ENCODE measurements at regions not wholly inside any gene's neighbourhood (a gene's known extent, or its start where the extent isn't known, plus 50 kb on each side); places are given as distances from the start of the nearest gene placed in this dataset.

GRCh38 chr13:47801555-47801954 is 199.5 kb downstream of the SUCLA2 start:
- peaks cover 3% of the 10 kb centered on the region for H3K27me3 Mint-ChIP-seq
- DNase-seq, result no peak
- H3K9me3 Mint-ChIP-seq (ENCODE audit: low read depth), result no peaks in the 10 kb centered on the region
- ATAC-seq, result no peak
- H3K4me1 Mint-ChIP-seq, result no peaks in the 10 kb centered on the region
- CTCF ChIA-PET, result no interaction called here
- H3K4me3 Mint-ChIP-seq, result no peak overlapping the region
- no peak overlapping the region for H3K27ac Mint-ChIP-seq
- H3K36me3 Mint-ChIP-seq, result no peaks in the 10 kb centered on the region

GRCh38 chr13:47800593-47800992 is 200.5 kb downstream of the SUCLA2 start:
- Mint-ChIP-seq H3K36me3 (no peaks in the 10 kb centered on the region), H3K4me1 (no peaks in the 10 kb centered on the region), H3K4me3 (no peak overlapping the region), H3K27me3 (no peaks in the 10 kb centered on the region), H3K27ac (no peak overlapping the region), H3K9me3 (ENCODE audit: low read depth) (no peaks in the 10 kb centered on the region)
- ATAC-seq (no peak), DNase-seq (no peak)
- CTCF ChIA-PET, result interaction anchor here (1.0 kb wide), 1 partner anchor 294 kb away, joined by 3 read pairs; the partner anchor contains the start of gene MED4

DNA sequence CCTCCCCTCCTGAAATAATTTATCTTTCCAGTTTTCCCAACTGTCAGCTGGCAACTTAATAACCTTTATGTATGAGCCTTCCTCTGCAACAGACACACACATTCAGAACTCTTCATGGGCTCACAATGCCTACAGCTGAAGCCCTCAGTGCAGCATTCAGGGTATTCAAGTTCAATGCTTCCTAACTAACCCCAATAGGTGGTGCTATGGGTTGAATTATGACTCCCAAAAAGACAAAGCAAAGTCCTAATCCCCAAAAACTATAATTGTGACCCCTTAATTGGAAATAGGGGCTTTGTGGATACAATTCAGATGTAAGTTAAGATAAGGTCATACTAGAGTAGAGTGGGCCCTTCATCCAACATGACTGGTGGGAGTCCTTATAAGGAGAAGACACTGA is 202.2 kb downstream of the SUCLA2 start:
- no peaks in the 10 kb centered on the region for H3K9me3 Mint-ChIP-seq (ENCODE audit: low read depth)
- no peak overlapping the region for H3K4me3 Mint-ChIP-seq
- H3K27me3 Mint-ChIP-seq, result peaks cover 2% of the 10 kb centered on the region
- CTCF ChIA-PET, result no interaction called here
- no peak overlapping the region for H3K27ac Mint-ChIP-seq
- DNase-seq (no peak), ATAC-seq (no peak)
- H3K36me3 Mint-ChIP-seq, result no peaks in the 10 kb centered on the region
- no peaks in the 10 kb centered on the region for H3K4me1 Mint-ChIP-seq

DNA sequence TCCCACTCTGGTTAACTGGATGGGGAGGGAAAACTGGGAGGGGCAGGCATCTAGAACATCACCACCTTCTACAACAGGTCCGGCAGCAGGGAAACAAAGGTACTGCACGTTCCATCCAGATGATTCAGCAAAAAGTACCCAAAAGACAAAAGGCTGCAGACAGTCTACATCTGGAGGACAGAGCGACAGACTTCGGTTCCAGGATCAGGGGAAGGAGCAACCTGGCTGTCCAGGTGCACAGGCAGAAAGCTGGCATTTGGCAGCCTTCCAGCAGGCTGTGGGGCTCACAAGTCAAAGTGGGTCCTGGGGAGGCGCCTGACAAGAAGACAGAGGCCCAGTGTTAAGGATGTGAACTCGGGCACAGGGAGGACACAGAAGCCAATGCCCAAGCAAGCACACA is 202.9 kb downstream of the SUCLA2 start:
- Mint-ChIP-seq H3K27ac (no peak overlapping the region), H3K9me3 (ENCODE audit: low read depth) (no peaks in the 10 kb centered on the region), H3K4me3 (no peak overlapping the region), H3K27me3 (peaks cover 2% of the 10 kb centered on the region), H3K4me1 (no peaks in the 10 kb centered on the region), H3K36me3 (no peaks in the 10 kb centered on the region)
- no peak for ATAC-seq
- no peak for DNase-seq
- CTCF ChIA-PET, result no interaction called here

GRCh38 chr13:47796816-47797215 is 204.3 kb downstream of the SUCLA2 start:
- Mint-ChIP-seq H3K4me3 (no peak overlapping the region), H3K9me3 (ENCODE audit: low read depth) (peaks cover 4% of the 10 kb centered on the region), H3K36me3 (no peaks in the 10 kb centered on the region), H3K27ac (no peak overlapping the region), H3K27me3 (peaks cover 2% of the 10 kb centered on the region), H3K4me1 (no peaks in the 10 kb centered on the region)
- no peak for DNase-seq
- CTCF ChIA-PET, result no interaction called here
- no peak for ATAC-seq

DNA sequence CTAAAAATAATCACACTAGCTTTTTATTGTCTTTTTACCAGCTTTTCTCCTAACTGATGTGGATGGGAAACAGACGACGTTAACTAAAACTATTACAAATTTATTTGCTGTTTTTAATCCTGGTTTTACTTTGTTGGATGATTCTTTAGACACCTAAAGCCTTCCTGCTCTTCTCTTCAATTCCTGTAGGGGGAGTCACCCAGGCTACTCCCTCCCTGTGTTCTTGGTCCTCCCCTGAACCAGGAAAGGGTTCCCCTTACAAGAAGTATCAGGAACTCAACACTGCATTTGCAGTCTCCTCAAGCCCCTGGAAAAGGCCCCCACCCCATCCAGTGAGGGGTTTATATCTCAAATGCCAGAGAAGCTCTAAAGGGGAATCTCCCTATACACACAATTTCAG is 206.1 kb downstream of the SUCLA2 start:
- Mint-ChIP-seq H3K36me3 (no peaks in the 10 kb centered on the region), H3K27me3 (peaks cover 2% of the 10 kb centered on the region), H3K9me3 (ENCODE audit: low read depth) (peaks cover 8% of the 10 kb centered on the region), H3K27ac (no peak overlapping the region), H3K4me3 (no peak overlapping the region), H3K4me1 (no peaks in the 10 kb centered on the region)
- CTCF ChIA-PET, result no interaction called here
- ATAC-seq (no peak), DNase-seq (no peak)

- peaks cover 2% of the 10 kb centered on the region for H3K27me3 Mint-ChIP-seq
- H3K9me3 Mint-ChIP-seq (ENCODE audit: low read depth), result peaks cover 8% of the 10 kb centered on the region
- ATAC-seq (no peak), DNase-seq (no peak)
- no peak overlapping the region for H3K4me3 Mint-ChIP-seq
- H3K4me1 Mint-ChIP-seq, result no peaks in the 10 kb centered on the region
- no peak overlapping the region for H3K27ac Mint-ChIP-seq
- H3K36me3 Mint-ChIP-seq, result no peaks in the 10 kb centered on the region
- CTCF ChIA-PET, result no interaction called here
Measured at GRCh38 chr13:47790755-47791154, 210.3 kb downstream of the SUCLA2 start.

DNA sequence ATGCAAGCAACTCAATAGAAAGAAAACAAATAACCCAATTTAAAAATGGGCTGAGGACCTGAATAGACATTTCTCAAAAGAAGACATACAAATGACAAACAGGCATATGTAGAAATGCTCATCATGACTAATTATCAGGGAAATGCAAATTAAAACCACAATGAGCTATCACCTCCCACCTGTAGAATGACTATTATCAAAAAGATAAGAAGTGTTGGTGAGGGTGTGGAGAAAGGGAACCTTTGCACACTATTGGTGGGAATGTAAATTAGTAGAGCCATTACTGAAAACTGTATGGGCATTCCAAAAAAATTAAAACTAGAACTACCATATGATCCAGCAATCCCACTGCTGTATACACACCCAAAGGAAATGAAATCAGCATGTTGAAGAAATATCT is 212.2 kb downstream of the SUCLA2 start:
- H3K27ac Mint-ChIP-seq, result no peak overlapping the region
- peaks cover 8% of the 10 kb centered on the region for H3K9me3 Mint-ChIP-seq (ENCODE audit: low read depth)
- no peak for ATAC-seq
- H3K36me3 Mint-ChIP-seq, result no peaks in the 10 kb centered on the region
- no peaks in the 10 kb centered on the region for H3K4me1 Mint-ChIP-seq
- no peak overlapping the region for H3K4me3 Mint-ChIP-seq
- no peak for DNase-seq
- CTCF ChIA-PET, result no interaction called here
- no peaks in the 10 kb centered on the region for H3K27me3 Mint-ChIP-seq

GRCh38 chr13:47774671-47774994 is 226.4 kb downstream of the SUCLA2 start:
- no peak overlapping the region for H3K4me3 Mint-ChIP-seq
- DNase-seq (no peak), ATAC-seq (no peak)
- no peaks in the 10 kb centered on the region for H3K4me1 Mint-ChIP-seq
- no peaks in the 10 kb centered on the region for H3K27me3 Mint-ChIP-seq
- no peak overlapping the region for H3K27ac Mint-ChIP-seq
- CTCF ChIA-PET, result no interaction called here
- H3K36me3 Mint-ChIP-seq, result no peaks in the 10 kb centered on the region
- H3K9me3 Mint-ChIP-seq (ENCODE audit: low read depth), result peaks cover 4% of the 10 kb centered on the region

DNA sequence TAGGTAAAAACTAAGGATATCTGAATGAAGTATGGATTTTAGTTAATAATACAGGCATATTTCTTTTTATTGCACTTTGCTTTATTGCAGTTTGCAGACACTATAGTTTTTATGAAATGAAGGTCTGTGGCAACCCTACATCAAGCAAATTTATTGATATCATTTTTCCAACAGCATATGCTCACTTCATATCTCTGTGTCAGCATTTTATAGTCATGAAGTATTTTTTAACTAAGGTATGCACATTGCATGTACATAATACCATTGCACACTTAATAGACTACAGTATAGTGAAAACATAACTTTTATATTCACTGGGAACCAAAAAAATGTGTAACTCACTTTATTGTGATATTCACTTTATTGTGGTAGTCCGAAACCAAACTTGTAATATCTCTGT is 236.3 kb downstream of the SUCLA2 start:
- no peaks in the 10 kb centered on the region for H3K36me3 Mint-ChIP-seq
- ATAC-seq, result no peak
- no peaks in the 10 kb centered on the region for H3K9me3 Mint-ChIP-seq (ENCODE audit: low read depth)
- no peaks in the 10 kb centered on the region for H3K4me1 Mint-ChIP-seq
- no peak overlapping the region for H3K27ac Mint-ChIP-seq
- H3K4me3 Mint-ChIP-seq, result no peak overlapping the region
- no peak for DNase-seq
- peaks cover 7% of the 10 kb centered on the region for H3K27me3 Mint-ChIP-seq
- CTCF ChIA-PET, result no interaction called here

GRCh38 chr13:47757466-47758080 is 243.5 kb downstream of the SUCLA2 start:
- DNase-seq (no peak), ATAC-seq (no peak)
- H3K27ac Mint-ChIP-seq, result no peak overlapping the region
- peaks cover 5% of the 10 kb centered on the region for H3K27me3 Mint-ChIP-seq
- no peak overlapping the region for H3K4me3 Mint-ChIP-seq
- H3K36me3 Mint-ChIP-seq, result no peaks in the 10 kb centered on the region
- no peaks in the 10 kb centered on the region for H3K4me1 Mint-ChIP-seq
- no peaks in the 10 kb centered on the region for H3K9me3 Mint-ChIP-seq (ENCODE audit: low read depth)
- CTCF ChIA-PET, result no interaction called here

- H3K9me3 Mint-ChIP-seq (ENCODE audit: low read depth), result no peaks in the 10 kb centered on the region
- ATAC-seq (no peak), DNase-seq (no peak)
- no peaks in the 10 kb centered on the region for H3K4me1 Mint-ChIP-seq
- H3K36me3 Mint-ChIP-seq, result no peaks in the 10 kb centered on the region
- no peaks in the 10 kb centered on the region for H3K27me3 Mint-ChIP-seq
- CTCF ChIA-PET, result no interaction called here
- no peak overlapping the region for H3K4me3 Mint-ChIP-seq
- no peak overlapping the region for H3K27ac Mint-ChIP-seq
Measured at GRCh38 chr13:47747901-47748300, 253.2 kb downstream of the SUCLA2 start.

DNA sequence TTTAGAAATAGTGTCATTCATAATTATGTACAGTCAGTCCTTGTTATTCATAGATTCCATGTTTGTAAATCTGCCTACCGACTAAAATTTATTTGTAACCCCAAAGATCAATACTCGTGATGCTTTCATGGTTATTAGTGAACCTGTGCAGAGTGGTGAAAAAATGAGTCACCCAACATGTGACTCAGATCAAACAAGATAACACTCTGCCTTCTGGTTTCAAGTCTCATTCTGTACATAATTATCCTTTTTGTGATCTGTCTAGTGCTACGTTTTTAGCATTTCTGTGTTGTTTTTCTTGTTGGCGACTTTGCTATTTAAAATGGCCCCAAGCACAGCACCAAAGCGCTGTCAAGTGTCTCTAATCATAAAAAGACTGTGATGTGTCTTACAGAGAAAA is 274.7 kb downstream of the SUCLA2 start:
- ATAC-seq, result no peak
- no peak overlapping the region for H3K27ac Mint-ChIP-seq
- no peaks in the 10 kb centered on the region for H3K4me1 Mint-ChIP-seq
- DNase-seq, result no peak
- H3K9me3 Mint-ChIP-seq (ENCODE audit: low read depth), result no peaks in the 10 kb centered on the region
- CTCF ChIA-PET, result no interaction called here
- H3K27me3 Mint-ChIP-seq, result no peaks in the 10 kb centered on the region
- no peak overlapping the region for H3K4me3 Mint-ChIP-seq
- H3K36me3 Mint-ChIP-seq, result no peaks in the 10 kb centered on the region

DNA sequence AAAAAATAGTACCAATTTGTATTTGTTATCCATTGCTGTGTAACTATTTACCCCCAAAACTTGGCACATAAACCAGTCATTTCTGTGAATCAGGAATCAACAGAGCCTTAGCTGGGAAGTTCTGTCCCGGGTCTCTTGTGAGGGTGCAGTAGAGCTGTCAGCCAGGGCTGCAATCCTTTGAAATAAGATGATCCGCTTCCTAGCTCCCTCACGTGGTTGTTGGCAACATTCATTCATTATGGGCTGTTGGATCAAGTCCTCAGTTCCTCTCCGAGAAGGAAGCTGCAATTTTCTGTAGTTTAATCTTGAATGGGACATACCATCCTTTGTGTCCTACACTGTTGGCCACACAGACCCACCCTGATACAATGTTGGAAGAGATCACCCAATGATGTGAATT is 277.2 kb downstream of the SUCLA2 start:
- H3K27ac Mint-ChIP-seq, result no peak overlapping the region
- H3K4me1 Mint-ChIP-seq, result no peaks in the 10 kb centered on the region
- ATAC-seq, result no peak
- CTCF ChIA-PET, result no interaction called here
- no peak overlapping the region for H3K4me3 Mint-ChIP-seq
- H3K36me3 Mint-ChIP-seq, result no peaks in the 10 kb centered on the region
- no peaks in the 10 kb centered on the region for H3K9me3 Mint-ChIP-seq (ENCODE audit: low read depth)
- no peak for DNase-seq
- H3K27me3 Mint-ChIP-seq, result no peaks in the 10 kb centered on the region

GRCh38 chr13:47719164-47719563 is 281.9 kb downstream of the SUCLA2 start:
- H3K9me3 Mint-ChIP-seq (ENCODE audit: low read depth), result no peaks in the 10 kb centered on the region
- DNase-seq (no peak), ATAC-seq (no peak)
- H3K27ac Mint-ChIP-seq, result no peak overlapping the region
- H3K4me1 Mint-ChIP-seq, result no peaks in the 10 kb centered on the region
- no peaks in the 10 kb centered on the region for H3K27me3 Mint-ChIP-seq
- CTCF ChIA-PET, result no interaction called here
- H3K4me3 Mint-ChIP-seq, result no peak overlapping the region
- H3K36me3 Mint-ChIP-seq, result no peaks in the 10 kb centered on the region

Data from activated CD8-positive, alpha-beta memory T cell treated with anti-CD3 and anti-CD28 coated beads, Interleukin-2, amount 10 ng/mL, durations not matched to agents 7 days and 5 days (primary cell).